HCT116 (cell line): ENCODE measurements at regions not wholly inside any gene's neighbourhood (a gene's known extent, or its start where the extent isn't known, plus 50 kb on each side); places are given as distances from the start of the nearest gene placed in this dataset.

Experiments
- CEBPB ChIP-seq: IDR thresholded peaks from 2 replicates; pipeline ENCODE4 v1.6.1; 2012; ENCODE audit warnings: low read depth
- EZH2phosphoT487 ChIP-seq: fragments of 200-600 bp; IDR thresholded peaks from 2 replicates; pipeline ENCODE4 v1.6.1; 2018; ENCODE audit warnings: antibody characterized with exemption, borderline replicate concordance
- POLR2A ChIP-seq: IDR thresholded peaks from 2 replicates; pipeline ENCODE4 v1.7.0; 2011; ENCODE audit warnings: borderline replicate concordance; ENCODE audit not compliant: insufficient read depth, insufficient read length; ENCODE audit errors: extremely low read depth
- REST ChIP-seq: IDR thresholded peaks from 2 replicates; pipeline ENCODE4 v1.6.1; 2012; ENCODE audit warnings: low read depth
- SRF ChIP-seq: IDR thresholded peaks from 2 replicates; pipeline ENCODE4 v1.6.1; 2012; ENCODE audit warnings: low read depth
- ZNF274 ChIP-seq: fragments of 200-500 bp; sonication (Bioruptor generic); IDR thresholded peaks from 2 replicates; pipeline ENCODE4 v1.6.1; 2014; ENCODE audit warnings: mild to moderate bottlenecking, low read depth, low read length, inconsistent platforms

- TF ChIP-seq POLR2A (no peak), CEBPB (no peak), REST (no peak), ZNF274 (no peak), EZH2phosphoT487 (no peak), SRF (no peak)
Observed at GRCh38 chr19:28034936-28035335, 1178.0 kb downstream of the UQCRFS1 start.
